GM19324 (cell line): ENCODE measurements at regions not wholly inside any gene's neighbourhood (a gene's known extent, or its start where the extent isn't known, plus 50 kb on each side); places are given as distances from the start of the nearest gene placed in this dataset.

Experiments used
- ATAC-seq: cut with Tn5 transposase; IDR thresholded peaks from one replicate; pipeline ENCODE4 v1.9.1; 2021; ENCODE audit warnings: mild to moderate bottlenecking, moderate library complexity; ENCODE audit not compliant: unreplicated experiment, low FRiP score

DNA sequence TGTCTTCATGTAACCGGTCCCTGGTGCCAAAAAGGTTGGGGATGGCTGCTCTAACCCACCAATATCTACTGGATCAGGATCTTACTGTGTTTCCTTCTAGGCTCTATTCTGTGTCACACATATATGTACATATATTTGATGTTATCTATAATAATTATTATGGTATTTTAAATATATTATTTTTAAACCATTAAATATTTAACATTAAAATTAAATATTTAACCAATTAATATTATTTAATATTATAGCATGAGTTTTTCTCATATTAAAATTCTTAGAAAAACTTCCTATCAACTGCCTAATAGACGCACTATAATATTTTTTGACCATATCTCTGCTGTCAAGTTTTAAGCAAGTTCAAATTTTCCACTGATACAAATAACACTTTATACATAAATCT, 196.9 kb upstream of the PLET1 start:
- no peak for ATAC-seq

DNA sequence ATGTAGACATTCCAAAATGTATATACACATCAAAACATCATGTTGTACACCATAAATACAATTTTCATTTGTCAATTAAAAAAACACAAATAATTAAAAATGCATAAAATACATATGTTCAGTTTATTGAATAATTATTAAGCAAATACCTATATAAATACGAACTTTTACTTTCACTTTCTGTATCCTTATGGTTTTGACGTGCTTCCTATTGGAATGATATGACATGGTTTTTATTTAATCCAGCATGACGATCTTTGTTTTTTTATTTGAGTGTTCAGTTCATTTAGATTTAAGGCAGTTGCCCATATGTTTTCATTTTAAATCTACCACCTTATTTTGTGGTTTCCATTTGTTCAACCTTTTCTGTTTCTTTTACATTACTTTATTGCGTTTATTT, 198.3 kb upstream of the PLET1 start:
- ATAC-seq, result no peak

- ATAC-seq, result no peak
Measured at GRCh38 chr11:112460141-112460540, 199.5 kb upstream of the PLET1 start.

DNA sequence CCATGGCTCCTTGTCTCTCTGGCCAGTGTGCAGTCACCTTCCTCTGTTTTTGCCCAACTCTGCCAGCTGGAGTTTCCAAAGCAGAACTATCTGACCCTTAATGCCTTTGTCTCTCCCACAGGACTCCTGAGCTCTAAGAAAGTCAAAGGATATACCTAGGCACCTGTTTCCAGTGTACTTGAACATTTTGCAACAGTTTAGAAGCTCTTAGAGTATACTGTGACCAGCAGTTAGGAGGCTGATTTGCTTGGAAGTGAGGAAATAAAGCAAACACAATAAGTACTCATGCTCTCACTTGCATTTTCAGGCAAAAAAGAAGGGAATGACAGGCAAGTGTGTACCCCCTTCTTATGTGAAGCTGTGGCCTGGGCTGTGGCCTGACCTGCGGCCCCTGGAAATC, 204.3 kb upstream of the PLET1 start:
- ATAC-seq, result no peak

GRCh38 chr11:112465433-112466024, 204.9 kb upstream of the PLET1 start:
- ATAC-seq, result no peak

- ATAC-seq, result no peak
Measured at GRCh38 chr11:112467721-112468120, 207.1 kb upstream of the PLET1 start.

DNA sequence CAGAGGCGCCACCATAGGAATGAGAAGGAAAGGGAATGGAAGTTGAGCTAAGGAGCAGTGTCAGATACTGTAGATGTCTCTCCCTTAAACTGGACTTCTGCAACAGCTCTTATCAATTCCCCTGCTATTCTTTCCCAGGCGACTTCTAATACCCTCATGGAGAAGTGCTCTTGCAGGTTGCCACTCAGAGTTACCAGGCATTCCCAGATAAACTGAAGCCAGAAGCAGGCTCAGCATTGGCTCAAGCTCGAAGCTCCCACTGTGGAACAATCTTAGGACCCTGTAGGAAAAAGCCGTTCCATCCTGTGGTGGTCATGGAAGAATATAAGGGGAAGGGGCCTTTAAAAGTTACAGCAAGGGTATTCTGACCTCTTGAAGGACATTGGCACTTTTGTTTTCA, 208.7 kb upstream of the PLET1 start:
- ATAC-seq, result no peak

DNA sequence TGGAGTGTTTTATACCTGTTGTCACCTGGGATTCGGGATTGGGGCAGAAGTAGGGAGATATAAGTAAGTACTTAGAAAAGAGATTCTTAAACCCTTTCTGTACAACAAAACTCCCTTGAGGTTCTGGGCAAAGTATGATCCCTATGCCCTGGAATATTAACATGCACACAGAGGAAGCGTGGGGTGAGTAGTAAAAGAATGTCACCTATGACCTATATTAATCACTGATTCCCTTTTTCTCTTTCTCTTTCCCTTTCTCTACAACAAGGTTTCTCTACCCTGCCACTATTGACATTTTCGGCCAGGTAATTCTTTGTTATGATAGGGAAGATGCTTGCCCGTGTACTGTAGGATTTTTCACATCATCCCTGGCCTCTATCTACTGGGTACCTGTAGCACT, 209.7 kb upstream of the PLET1 start:
- ATAC-seq, result no peak

- ATAC-seq, result no peak
Measured at GRCh38 chr11:112471731-112472130, 211.1 kb upstream of the PLET1 start.

GRCh38 chr11:112477152-112477551, 216.5 kb upstream of the PLET1 start:
- ATAC-seq, result no peak

DNA sequence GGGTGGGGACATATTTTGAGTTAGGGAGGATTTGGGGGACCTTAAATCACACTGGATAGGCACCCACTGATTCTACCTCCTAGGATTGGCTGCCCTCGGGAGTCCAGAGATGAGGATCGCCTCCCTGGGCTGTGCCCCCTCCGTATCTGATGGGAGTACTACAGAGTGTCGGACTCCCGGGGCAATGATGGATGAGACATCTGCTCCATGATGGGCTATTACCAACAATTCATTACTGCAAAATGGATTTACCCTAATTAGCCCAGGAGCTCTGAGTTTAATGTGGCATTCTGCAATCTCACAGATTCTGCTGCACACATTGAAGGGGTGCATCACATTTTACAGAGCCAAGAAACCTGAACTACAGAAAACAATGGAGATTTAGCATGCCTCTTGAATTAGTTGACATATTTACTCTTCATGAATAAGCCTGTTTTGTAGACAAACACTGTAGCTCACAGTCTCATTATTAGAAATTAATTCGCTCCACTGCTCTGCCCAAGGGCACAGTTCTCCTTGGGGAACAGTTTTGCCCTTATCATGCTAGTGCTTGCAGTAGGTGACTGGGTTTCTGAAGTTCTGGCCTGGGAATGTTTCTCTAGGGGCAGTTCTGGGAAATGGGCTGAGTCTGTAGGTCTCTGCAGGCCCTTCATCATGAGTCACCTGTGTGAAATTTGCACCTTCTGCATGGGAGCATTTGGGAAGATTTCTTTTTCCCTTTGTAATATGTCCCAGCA, 217.1 kb upstream of the PLET1 start:
- ATAC-seq, result no peak

DNA sequence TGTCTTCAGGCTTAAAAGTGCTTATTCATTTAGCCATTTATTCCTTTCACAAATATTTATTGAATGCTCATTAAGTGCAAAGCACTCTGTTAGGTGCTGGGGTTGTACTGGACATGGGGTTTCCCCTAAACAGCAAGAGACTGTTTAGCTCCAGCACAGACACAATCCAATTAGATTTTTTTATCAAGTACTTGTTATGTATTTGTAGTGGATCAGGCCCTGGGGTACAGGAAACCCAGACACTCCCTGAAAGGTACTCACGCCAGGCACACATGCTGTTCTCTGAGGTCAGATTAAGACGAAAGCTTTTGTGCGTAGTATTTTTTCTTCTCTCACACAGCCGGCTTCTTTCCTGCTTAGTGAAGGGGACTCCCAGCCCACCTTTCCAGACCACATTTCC, 218.1 kb upstream of the PLET1 start:
- no peak for ATAC-seq

DNA sequence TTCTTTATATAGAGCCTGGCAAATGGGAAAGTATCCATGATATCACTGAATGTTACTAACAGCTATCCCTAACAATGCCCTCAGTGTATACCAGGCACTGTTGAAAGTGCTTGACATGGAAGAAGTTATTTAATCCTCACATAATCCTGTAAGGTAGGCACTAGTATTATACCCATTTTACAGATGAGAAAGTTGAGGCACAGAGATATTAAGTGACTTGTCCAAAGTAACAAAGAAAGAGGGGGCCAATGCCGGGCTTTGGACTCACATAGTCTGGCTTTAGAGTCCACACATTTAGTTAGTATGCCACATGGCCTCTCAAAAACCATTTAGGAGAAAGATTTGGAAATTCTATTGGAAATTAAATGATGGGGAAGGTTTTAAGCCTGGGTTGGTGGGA, 220.8 kb upstream of the PLET1 start:
- ATAC-seq, result no peak

- no peak for ATAC-seq
Measured at GRCh38 chr11:112481893-112482292, 221.2 kb upstream of the PLET1 start.

DNA sequence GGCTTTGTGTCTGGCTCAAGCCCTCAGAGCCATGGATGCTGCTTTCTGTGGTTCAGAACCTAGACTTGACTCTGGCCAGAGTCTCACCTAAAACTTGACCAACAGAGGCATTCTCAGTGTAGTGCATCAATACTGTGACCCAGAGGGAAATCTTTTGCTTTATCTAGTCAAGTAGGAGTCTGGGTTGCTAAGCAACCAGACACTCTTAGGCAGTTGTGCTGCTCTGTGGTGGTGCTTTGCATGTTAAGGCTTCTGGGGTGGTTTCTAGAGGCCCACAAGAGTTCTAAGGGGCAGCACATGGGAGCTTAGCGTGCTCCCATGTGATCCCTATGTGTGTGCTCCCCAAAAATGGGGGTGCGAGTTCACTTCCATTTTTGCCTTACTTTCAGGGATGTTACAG, 224.6 kb upstream of the PLET1 start:
- no peak for ATAC-seq

DNA sequence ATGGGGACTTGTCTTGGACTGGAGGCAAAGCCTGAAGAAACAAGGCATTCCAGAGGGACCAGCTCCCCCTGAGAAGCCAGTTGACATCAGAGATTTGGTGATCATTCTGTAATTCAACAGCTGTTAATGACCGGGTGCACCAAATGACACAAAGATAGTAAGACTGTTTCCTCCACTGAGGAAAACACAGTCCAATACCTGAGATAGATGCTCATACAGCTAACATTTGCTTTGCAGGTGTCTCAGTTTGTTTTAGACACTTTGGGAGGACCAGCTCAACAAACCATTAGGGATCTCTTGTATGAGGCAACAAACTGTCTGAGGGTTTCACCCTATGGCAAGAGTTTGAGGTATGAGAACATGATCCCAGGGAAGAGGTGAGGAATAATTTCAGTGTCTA, 237.2 kb upstream of the PLET1 start:
- ATAC-seq, result no peak

DNA sequence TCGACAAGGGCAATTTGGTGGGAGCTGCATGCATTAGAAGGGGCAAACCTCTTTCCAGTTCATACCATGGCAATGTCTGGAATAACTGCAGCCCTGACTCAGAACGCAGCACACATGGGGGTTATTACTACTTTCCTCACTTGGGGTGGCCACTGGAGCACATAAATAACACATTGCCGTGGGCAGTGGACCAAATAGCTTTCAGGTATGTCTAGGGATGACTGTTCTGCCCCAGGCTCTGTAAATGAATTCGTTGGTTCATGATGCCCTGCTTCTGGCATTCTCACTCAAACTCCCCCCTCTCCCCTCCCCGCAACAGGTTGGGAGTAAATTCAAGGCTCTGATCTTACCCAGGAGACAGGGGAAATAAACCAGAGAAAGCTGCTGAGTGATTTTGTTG, 238.0 kb upstream of the PLET1 start:
- no peak for ATAC-seq

DNA sequence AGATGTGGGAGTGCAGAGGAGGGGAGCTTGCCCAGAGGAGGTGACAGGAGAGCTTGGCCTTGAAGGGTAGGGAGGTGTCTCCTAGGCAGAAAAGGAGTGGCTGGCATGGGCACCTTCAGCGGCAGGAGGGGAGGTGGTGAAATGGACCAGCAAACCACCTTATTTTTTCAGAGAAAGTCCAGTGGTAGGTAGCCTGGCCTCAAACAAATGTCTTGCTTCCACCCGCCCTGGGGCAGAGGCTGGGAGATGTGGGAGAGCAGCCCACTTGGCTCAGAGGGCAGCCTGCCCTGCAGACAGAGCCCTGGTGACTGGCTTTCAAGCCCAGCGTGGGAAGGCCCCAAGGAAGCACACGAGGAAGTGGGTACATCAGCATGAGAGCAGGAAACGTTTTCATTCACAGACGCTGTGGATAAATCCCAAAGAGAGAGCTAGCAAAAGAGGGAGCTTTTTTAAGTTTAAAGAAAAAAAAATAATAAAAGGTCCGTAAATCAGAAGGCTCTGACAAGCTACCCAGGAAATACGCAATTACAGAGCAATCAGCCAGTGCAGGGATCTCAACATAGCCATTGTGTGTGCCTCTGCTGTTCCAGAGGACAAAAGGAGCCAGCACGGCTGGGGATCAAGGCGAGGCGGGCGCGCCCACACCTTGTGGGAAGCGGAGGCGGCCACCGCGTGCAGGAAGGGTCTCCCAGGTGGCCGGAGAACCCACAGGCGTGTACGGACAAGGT, 238.7 kb upstream of the PLET1 start:
- ATAC-seq, result no peak

DNA sequence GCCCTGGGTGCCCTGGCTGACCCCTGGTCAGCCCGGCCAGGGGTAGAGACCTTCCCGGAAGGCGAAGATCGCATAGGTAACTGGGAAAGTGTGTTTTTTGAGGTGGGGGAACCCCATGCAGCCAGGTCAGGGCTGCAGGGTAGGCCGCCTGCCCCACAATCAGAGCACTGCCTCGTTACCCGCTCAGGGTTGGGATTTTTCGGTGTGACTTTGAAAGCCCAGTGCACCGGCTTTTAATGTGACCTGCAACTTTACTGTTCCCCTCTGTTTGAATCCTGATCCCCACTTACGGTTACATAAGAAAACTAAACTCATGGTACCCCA, 239.2 kb upstream of the PLET1 start:
- no peak for ATAC-seq

DNA sequence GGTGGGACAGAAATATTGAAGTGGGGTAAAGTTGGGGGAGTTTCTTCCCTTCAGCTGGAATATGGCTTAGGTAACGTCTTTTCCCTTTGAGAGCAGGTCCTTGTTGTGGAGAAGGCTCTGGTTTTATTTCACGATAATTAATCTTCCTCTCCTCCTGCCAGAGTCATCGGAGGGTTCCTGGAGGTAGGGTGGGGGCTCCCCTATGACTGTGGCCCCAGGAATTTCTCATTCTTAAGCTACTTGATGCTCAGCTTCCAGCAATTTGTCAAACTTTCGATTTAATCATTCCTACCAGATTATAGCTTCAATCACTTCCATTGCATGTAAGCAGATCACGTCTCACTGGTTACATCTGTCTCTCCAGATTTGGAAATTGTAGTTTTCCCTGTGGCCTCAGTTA, 242.8 kb upstream of the PLET1 start:
- no peak for ATAC-seq

DNA sequence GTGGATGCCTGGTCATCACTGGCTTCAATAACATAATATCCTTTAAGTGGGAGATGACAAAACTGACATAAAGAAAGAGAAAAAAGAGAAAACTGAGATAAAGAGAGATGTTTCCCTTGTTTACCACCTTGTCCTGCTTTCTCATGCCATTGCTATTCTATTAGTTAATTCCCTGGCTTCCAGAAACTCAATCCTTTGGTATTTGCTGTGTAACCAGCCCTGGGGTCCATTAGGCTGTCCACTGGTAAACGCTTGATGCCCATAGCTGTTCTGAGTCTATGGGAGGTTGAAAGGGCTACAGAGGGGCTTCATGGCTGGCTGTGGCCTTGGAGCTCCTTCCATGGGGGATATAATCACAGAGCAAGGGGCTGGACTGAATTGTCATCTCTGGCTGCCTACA, 243.4 kb upstream of the PLET1 start:
- no peak for ATAC-seq

DNA sequence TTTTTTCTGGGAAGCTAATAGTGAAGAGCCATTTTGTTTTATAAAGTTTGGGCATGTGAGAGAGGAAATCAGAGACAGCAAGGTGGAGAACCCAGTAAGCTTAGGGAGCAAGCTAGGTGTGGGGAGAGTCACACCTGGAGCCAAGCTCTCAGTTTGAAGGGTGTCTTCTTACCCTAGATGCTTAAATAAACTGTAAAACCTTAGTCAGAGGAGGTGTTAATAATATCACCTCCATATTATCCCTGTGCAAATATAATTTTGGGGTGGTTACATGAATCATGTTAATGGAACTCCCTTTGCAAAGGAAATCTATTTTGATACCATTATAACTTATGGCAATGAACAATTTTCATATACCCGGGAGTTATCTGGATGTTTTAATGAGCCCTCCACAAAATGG, 246.2 kb upstream of the PLET1 start:
- ATAC-seq, result no peak
